HepG2 (cell line): ENCODE measurements at regions not wholly inside any gene's neighbourhood (a gene's known extent, or its start where the extent isn't known, plus 50 kb on each side); places are given as distances from the start of the nearest gene placed in this dataset.

ENCODE experiments used
- ATAC-seq: fragments of 200-7000 bp; cut with Tn5 transposase; 3 replicates; pipeline ENCODE4 v1.9.1; 2020; ENCODE audit warnings: mild to moderate bottlenecking, moderate library complexity
- BruUV-seq: library from RNA; stranded (reverse); fragments of 400-500 nt; replicated peaks from 2 replicates; lab custom pipeline; 2021; lab: Mats Ljungman, UMichigan
- CTCF ChIA-PET: fragments of 300-600 bp; formaldehyde crosslinking; extraction: SDS; loops from one replicate; lab custom pipeline; 2021; ENCODE audit warnings: low total read pairs, inconsistent platforms, low intra/inter-chr PET ratio; lab: Yijun Ruan, JAX
- POLR2A ChIA-PET: fragments of 350-600 bp; sonication (Branson Sonifier 250); formaldehyde crosslinking; loops from one replicate; lab custom pipeline; 2020; ENCODE audit warnings: antibody characterized with exemption, inconsistent platforms; lab: Yijun Ruan, JAX
- DNase-seq: peaks from one replicate; pipeline ENCODE4 v3.0.0-alpha.2; 2015; ENCODE audit warnings: low spot score
- FAIRE-seq: peaks from 3 replicates; lab custom pipeline; 2011; peaks lifted over from hg19 to GRCh38; lab: Jason Lieb, UNC
- H2AFZ ChIP-seq: one replicate; pipeline ENCODE4 v1.6.1; 2011; ENCODE audit warnings: low read length, inconsistent platforms
- H3K27ac ChIP-seq: fragments of 300-600 bp; 3 replicates; pipeline ENCODE4 v1.8.0; 2011; ENCODE audit warnings: mixed run types, mild to moderate bottlenecking, mixed read lengths, low read length, inconsistent platforms; ENCODE audit not compliant: insufficient read depth; ENCODE audit errors: extremely low read length
- H3K27me3 ChIP-seq, 2 experiments: fragments of 200-600 bp in 1 of 2; 2 replicates in 1 of 2; 3 replicates in 1 of 2; pipeline versions ENCODE4 v1.6.0 to v1.8.0; 2011; ENCODE audit warnings: low read length in 2 of 2, mild to moderate bottlenecking in 2 of 2, moderate library complexity in 2 of 2, inconsistent platforms in 1 of 2; ENCODE audit not compliant: insufficient read depth in 2 of 2, control insufficient read depth in 1 of 2
- H3K36me3 ChIP-seq, 2 experiments: fragments of 200-600 bp in 1 of 2; replicated peaks in 1 of 2; 2 replicates in 1 of 2; 3 replicates in 1 of 2; pipeline versions ENCODE4 v1.5.1 to v1.8.0; 2011; ENCODE audit warnings: low read length in 2 of 2, inconsistent platforms in 1 of 2; ENCODE audit not compliant: insufficient read depth in 2 of 2, control insufficient read depth in 1 of 2
- H3K4me1 ChIP-seq: 2 replicates; pipeline ENCODE4 v1.5.1; 2012; ENCODE audit warnings: low read length, inconsistent platforms; ENCODE audit not compliant: insufficient read depth
- H3K4me2 ChIP-seq: 2 replicates; pipeline ENCODE4 v1.6.0; 2011; ENCODE audit warnings: low read depth, low read length, inconsistent platforms
- H3K4me3 ChIP-seq, 3 experiments: fragments of 200-600 bp in 1 of 3; sonication (generic), shearing (Covaris generic) in 1 of 3; replicated peaks in 1 of 3; 2 replicates each; pipeline ENCODE4 v1.5.1; 2011 to 2016; ENCODE audit warnings: low read length in 3 of 3, inconsistent platforms in 2 of 3, low read depth in 2 of 3, mild to moderate bottlenecking in 2 of 3, control low read depth in 1 of 3, mixed read lengths in 1 of 3; ENCODE audit not compliant: insufficient read depth in 1 of 3
- H3K79me2 ChIP-seq: one replicate; pipeline ENCODE4 v1.6.1; 2011; ENCODE audit warnings: low read length, inconsistent platforms; ENCODE audit not compliant: insufficient read depth
- H3K9ac ChIP-seq: 2 replicates; pipeline ENCODE4 v1.6.0; 2011; ENCODE audit warnings: mild to moderate bottlenecking, low read depth, low read length, inconsistent platforms; ENCODE audit not compliant: insufficient read depth
- H3K9me3 ChIP-seq: 2 replicates; pipeline ENCODE4 v1.5.1; 2012; ENCODE audit warnings: mild to moderate bottlenecking, low read length
- H4K20me1 ChIP-seq: 2 replicates; pipeline ENCODE4 v1.6.0; 2011; ENCODE audit warnings: inconsistent platforms, mild to moderate bottlenecking, low read length, moderate library complexity; ENCODE audit not compliant: insufficient read depth
- KAT7 ChIP-seq: IDR thresholded peaks from 2 replicates; pipeline ENCODE4 v1.6.1; 2018; ENCODE audit warnings: borderline replicate concordance, missing compliant biosample characterization
- KLF15 ChIP-seq: sonication (generic); formaldehyde crosslinking; IDR thresholded peaks from 2 replicates; pipeline ENCODE4 v1.8.1; 2023; ENCODE audit warnings: borderline replicate concordance, mild to moderate bottlenecking, inconsistent platforms, missing genetic modification reagents, mixed read lengths
- PHF8 ChIP-seq: sonication (generic); formaldehyde crosslinking; IDR thresholded peaks from 2 replicates; pipeline ENCODE4 v1.5.0; 2020; ENCODE audit warnings: missing genetic modification reagents
- POLR2A ChIP-seq, 2 experiments: IDR thresholded peaks; 2 replicates each; pipeline ENCODE4 v1.6.1; 2011; ENCODE audit warnings: low read depth in 2 of 2, low read length in 2 of 2, mild to moderate bottlenecking in 1 of 2, moderate library complexity in 1 of 2; ENCODE audit not compliant: insufficient read depth in 1 of 2
- SMAD3 ChIP-seq: sonication (generic); formaldehyde crosslinking; IDR thresholded peaks from 2 replicates; pipeline ENCODE4 v1.4.0; 2020; ENCODE audit warnings: missing genetic modification reagents
- YEATS2 ChIP-seq: sonication (generic); formaldehyde crosslinking; IDR thresholded peaks from 2 replicates; pipeline ENCODE4 v1.4.0; 2020; ENCODE audit warnings: missing genetic modification reagents, borderline replicate concordance
- ZFP62 ChIP-seq: sonication (generic); formaldehyde crosslinking; IDR thresholded peaks from 2 replicates; pipeline ENCODE4 v1.4.0; 2020; ENCODE audit warnings: missing genetic modification reagents
- ZFX ChIP-seq: sonication (generic); formaldehyde crosslinking; IDR thresholded peaks from 2 replicates; pipeline ENCODE4 v1.4.0; 2020; ENCODE audit warnings: mild to moderate bottlenecking, low read depth, missing genetic modification reagents, moderate library complexity
- ZNF138 ChIP-seq: sonication (generic); formaldehyde crosslinking; IDR thresholded peaks from 2 replicates; pipeline ENCODE4 v1.5.0; 2020; ENCODE audit warnings: mild to moderate bottlenecking, low read depth, missing genetic modification reagents
- ZNF362 ChIP-seq: sonication (generic); formaldehyde crosslinking; IDR thresholded peaks from 2 replicates; pipeline ENCODE4 v1.4.0; 2020; ENCODE audit warnings: missing genetic modification reagents, mild to moderate bottlenecking, borderline replicate concordance
- WGBS: methylation state at CpG from one replicate; pipeline ENCODE4 v1.1.6; 2017; ENCODE audit warnings: low lambda C conversion rate; 5-methylcytosine and 5-hydroxymethylcytosine counted together
- in situ Hi-C: cut with HindIII; loops from 2 replicates; pipeline ENCODE4 v1.10.0; 2017; ENCODE audit warnings: low pct_unique_long_range_greater_than_20kb; ENCODE audit not compliant: extremely low pct_ligation_motif_present
- intact Hi-C: fragments of 100-400 bp; cut with micrococcal nuclease; formaldehyde crosslinking; loops from one replicate; pipeline ENCODE4 v1.10.0; 2022; ENCODE audit not compliant: unreplicated experiment
- TF ChIP-seq, protein P1 (sequence below): sonication (generic); formaldehyde crosslinking; IDR thresholded peaks from 2 replicates; pipeline ENCODE4 v1.4.0; 2020; ENCODE audit warnings: missing genetic modification reagents
- TF ChIP-seq, protein P2 (sequence below): sonication (generic); formaldehyde crosslinking; IDR thresholded peaks from 2 replicates; pipeline ENCODE4 v1.8.1; 2023; ENCODE audit warnings: missing genetic modification reagents, inconsistent platforms, borderline replicate concordance

DNA sequence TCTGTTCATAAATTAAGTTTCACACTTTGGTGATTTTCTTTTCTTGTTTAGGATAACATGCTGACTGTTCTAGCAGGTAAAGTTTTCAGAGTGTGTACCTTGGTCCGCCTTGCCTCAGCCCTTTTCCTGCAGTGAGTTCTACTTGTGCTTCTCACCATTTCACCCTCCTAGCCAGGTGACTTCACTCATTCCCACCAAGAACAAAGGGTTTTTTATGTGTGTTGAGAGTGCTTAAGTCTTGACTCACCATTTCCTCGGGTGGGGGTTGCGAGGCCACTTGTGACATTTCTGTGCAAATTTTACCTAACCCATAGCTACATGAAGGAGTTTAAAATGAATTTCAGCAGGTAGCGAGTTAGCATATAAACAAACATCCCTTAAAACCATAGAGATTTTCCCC is 81.4 kb downstream of the C3orf38 start:
- DNase-seq: peak; percentile 2
- H3K4me1 ChIP-seq: peaks cover 8% of the 10 kb centered on the region
- POLR2A ChIA-PET: no interaction called here
- CTCF ChIA-PET: no interaction called here
- H3K27ac ChIP-seq: no peak overlapping the region
- no peak overlapping the region for H2AFZ ChIP-seq
- no peaks in the 10 kb centered on the region for H3K36me3 ChIP-seq
- intact Hi-C loops (no loop called here), in situ Hi-C loops (no loop called here)
- no peaks in the 10 kb centered on the region for H3K9me3 ChIP-seq
- no peak overlapping the region for H3K4me3 ChIP-seq
- FAIRE-seq: no peak
- no peaks in the 10 kb centered on the region for H3K27me3 ChIP-seq
- TF ChIP-seq, protein P1, sequence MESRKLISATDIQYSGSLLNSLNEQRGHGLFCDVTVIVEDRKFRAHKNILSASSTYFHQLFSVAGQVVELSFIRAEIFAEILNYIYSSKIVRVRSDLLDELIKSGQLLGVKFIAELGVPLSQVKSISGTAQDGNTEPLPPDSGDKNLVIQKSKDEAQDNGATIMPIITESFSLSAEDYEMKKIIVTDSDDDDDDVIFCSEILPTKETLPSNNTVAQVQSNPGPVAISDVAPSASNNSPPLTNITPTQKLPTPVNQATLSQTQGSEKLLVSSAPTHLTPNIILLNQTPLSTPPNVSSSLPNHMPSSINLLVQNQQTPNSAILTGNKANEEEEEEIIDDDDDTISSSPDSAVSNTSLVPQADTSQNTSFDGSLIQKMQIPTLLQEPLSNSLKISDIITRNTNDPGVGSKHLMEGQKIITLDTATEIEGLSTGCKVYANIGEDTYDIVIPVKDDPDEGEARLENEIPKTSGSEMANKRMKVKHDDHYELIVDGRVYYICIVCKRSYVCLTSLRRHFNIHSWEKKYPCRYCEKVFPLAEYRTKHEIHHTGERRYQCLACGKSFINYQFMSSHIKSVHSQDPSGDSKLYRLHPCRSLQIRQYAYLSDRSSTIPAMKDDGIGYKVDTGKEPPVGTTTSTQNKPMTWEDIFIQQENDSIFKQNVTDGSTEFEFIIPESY (CRISPR knock-in tag): no peak
- no peak for TF ChIP-seq PHF8
- TF ChIP-seq ZNF138 (CRISPR knock-in tag): no peak
- TF ChIP-seq, all 625 proteins: peak for 0
- H3K4me2 ChIP-seq: no peak overlapping the region
- WGBS: 16% methylated on average over 4 of the region's 4 CpGs
- no peak overlapping the region for H3K9ac ChIP-seq
- no peaks in the 10 kb centered on the region for H3K79me2 ChIP-seq
- no peak for ATAC-seq
- no peaks in the 10 kb centered on the region for H4K20me1 ChIP-seq
- no TSS peak for BruUV-seq

DNA sequence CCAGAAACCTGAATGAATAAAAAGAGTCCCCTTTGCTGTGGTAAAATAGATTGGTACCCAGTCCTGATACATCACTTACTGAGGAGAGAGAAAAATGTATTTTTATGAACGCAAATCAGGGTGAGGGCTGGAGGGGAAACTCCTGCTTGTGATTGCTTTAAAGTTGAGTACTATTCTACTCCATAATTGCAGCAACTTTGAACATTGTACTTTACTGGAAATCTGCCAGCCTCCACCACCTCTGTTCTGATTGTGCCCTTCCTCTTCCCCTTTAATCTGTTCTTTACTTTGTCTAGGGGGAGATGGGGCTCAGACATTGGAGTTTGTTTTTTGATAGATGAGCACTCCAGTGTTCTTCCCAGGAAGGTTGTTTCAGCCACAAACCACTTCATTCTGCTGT is 81.9 kb downstream of the C3orf38 start:
- H3K27me3 ChIP-seq: no peaks in the 10 kb centered on the region
- no peaks in the 10 kb centered on the region for H3K36me3 ChIP-seq
- no peak; the same call in 2 of the 3 replicates for ATAC-seq
- H2AFZ ChIP-seq: no peak overlapping the region
- in situ Hi-C loops: no loop called here
- FAIRE-seq: no peak
- ChIA-PET CTCF (no interaction called here), POLR2A (no interaction called here)
- 7% methylated on average over 1 of the region's 1 CpG for WGBS
- no peaks in the 10 kb centered on the region for H3K9me3 ChIP-seq
- no peak for TF ChIP-seq ZFP62 (CRISPR knock-in tag)
- TF ChIP-seq, protein P2, sequence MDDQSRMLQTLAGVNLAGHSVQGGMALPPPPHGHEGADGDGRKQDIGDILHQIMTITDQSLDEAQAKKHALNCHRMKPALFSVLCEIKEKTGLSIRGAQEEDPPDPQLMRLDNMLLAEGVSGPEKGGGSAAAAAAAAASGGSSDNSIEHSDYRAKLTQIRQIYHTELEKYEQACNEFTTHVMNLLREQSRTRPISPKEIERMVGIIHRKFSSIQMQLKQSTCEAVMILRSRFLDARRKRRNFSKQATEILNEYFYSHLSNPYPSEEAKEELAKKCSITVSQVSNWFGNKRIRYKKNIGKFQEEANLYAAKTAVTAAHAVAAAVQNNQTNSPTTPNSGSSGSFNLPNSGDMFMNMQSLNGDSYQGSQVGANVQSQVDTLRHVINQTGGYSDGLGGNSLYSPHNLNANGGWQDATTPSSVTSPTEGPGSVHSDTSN (CRISPR knock-in tag): no peak
- no peak for TF ChIP-seq POLR2A (IDR thresholded peaks at IDR 0.05; ENCODE audit: insufficient read depth in 1 of 2, low read depth in 2 of 2, low read length in 2 of 2)
- no peak for TF ChIP-seq SMAD3 (CRISPR knock-in tag)
- no peak for TF ChIP-seq KLF15
- no peak for TF ChIP-seq ZNF362 (CRISPR knock-in tag)
- no peak for TF ChIP-seq YEATS2 (CRISPR knock-in tag)
- no peak for TF ChIP-seq KAT7 (CRISPR knock-in tag)
- TF ChIP-seq ZFX (CRISPR knock-in tag): no peak
- TF ChIP-seq, all 625 proteins: peak for 0
- no peaks in the 10 kb centered on the region for H3K79me2 ChIP-seq
- H3K4me2 ChIP-seq: no peak overlapping the region
- BruUV-seq: no TSS peak
- intact Hi-C loops: no loop called here
- peak; percentile 13 for DNase-seq
- H3K4me1 ChIP-seq: peaks cover 8% of the 10 kb centered on the region
- no peak overlapping the region for H3K9ac ChIP-seq
- no peak overlapping the region for H3K27ac ChIP-seq
- H3K4me3 ChIP-seq: no peak overlapping the region
- H4K20me1 ChIP-seq: no peaks in the 10 kb centered on the region
